H9 (cell line): ENCODE measurements at regions not wholly inside any gene's neighbourhood (a gene's known extent, or its start where the extent isn't known, plus 50 kb on each side); places are given as distances from the start of the nearest gene placed in this dataset.

ENCODE experiments used
- DNase-seq: peaks from one replicate; pipeline ENCODE4 v3.0.0-alpha.2; 2017
- H2AFZ ChIP-seq: one replicate; pipeline ENCODE4 v1.6.1; 2013; ENCODE audit warnings: mild to moderate bottlenecking, low read length, control low read depth, moderate library complexity
- H2AK5ac ChIP-seq: 2 replicates; pipeline ENCODE4 v1.6.1; 2013; ENCODE audit warnings: low read length, control low read depth, mixed read lengths; ENCODE audit not compliant: insufficient read length
- H2BK120ac ChIP-seq: one replicate; pipeline ENCODE4 v1.6.1; 2013; ENCODE audit warnings: low read depth, mild to moderate bottlenecking, low read length, control low read depth, inconsistent platforms; ENCODE audit not compliant: poor library complexity, severe bottlenecking
- H2BK12ac ChIP-seq: 2 replicates; pipeline ENCODE4 v1.6.1; 2013; ENCODE audit warnings: low read length, control low read depth, mixed read lengths, low read depth; ENCODE audit not compliant: insufficient read length
- H2BK15ac ChIP-seq: 2 replicates; pipeline ENCODE4 v1.6.1; 2013; ENCODE audit warnings: low read depth, low read length, control low read depth
- H2BK20ac ChIP-seq: one replicate; pipeline ENCODE4 v1.6.1; 2013; ENCODE audit warnings: low read depth, mild to moderate bottlenecking, low read length, control low read depth, inconsistent platforms; ENCODE audit not compliant: poor library complexity, severe bottlenecking
- H2BK5ac ChIP-seq: 2 replicates; pipeline ENCODE4 v1.6.1; 2013; ENCODE audit warnings: low read length, control low read depth, mixed read lengths; ENCODE audit not compliant: insufficient read length
- H3K14ac ChIP-seq: 2 replicates; pipeline ENCODE4 v1.6.1; 2013; ENCODE audit warnings: low read length, control low read depth; ENCODE audit not compliant: insufficient read depth
- H3K18ac ChIP-seq: 2 replicates; pipeline ENCODE4 v1.6.1; 2013; ENCODE audit warnings: low read depth, mild to moderate bottlenecking, mixed read lengths, low read length, control low read depth; ENCODE audit not compliant: insufficient read length
- H3K23ac ChIP-seq: 2 replicates; pipeline ENCODE4 v1.6.1; 2013; ENCODE audit warnings: low read length, control low read depth, mixed read lengths, low read depth; ENCODE audit not compliant: insufficient read length
- H3K23me2 ChIP-seq: 2 replicates; pipeline ENCODE4 v1.6.1; 2013; ENCODE audit warnings: low read depth, mild to moderate bottlenecking, mixed read lengths, low read length, control low read depth; ENCODE audit not compliant: insufficient read length, poor library complexity, severe bottlenecking
- H3K27ac ChIP-seq: 2 replicates; pipeline ENCODE4 v1.5.1; 2013; ENCODE audit warnings: low read length, control low read depth, mixed read lengths, low read depth; ENCODE audit not compliant: insufficient read length
- H3K27me3 ChIP-seq: 2 replicates; pipeline ENCODE4 v1.6.1; 2013; ENCODE audit warnings: low read length, control low read depth, inconsistent platforms; ENCODE audit not compliant: insufficient read depth
- H3K4ac ChIP-seq: 2 replicates; pipeline ENCODE4 v1.6.1; 2013; ENCODE audit warnings: low read depth, mild to moderate bottlenecking, control low read depth, inconsistent platforms, low read length, moderate library complexity
- H3K4me1 ChIP-seq: 2 replicates; pipeline ENCODE4 v1.6.1; 2013; ENCODE audit warnings: low read length, control low read depth, inconsistent platforms; ENCODE audit not compliant: insufficient read depth
- H3K4me2 ChIP-seq: 2 replicates; pipeline ENCODE4 v1.6.1; 2013; ENCODE audit warnings: low read length, control low read depth, mixed read lengths; ENCODE audit not compliant: insufficient read length, insufficient read depth
- H3K56ac ChIP-seq: 2 replicates; pipeline ENCODE4 v1.6.1; 2013; ENCODE audit warnings: low read depth, mild to moderate bottlenecking, mixed read lengths, low read length, control low read depth; ENCODE audit not compliant: insufficient read length
- H3K79me1 ChIP-seq: 2 replicates; pipeline ENCODE4 v1.6.1; 2013; ENCODE audit warnings: low read depth, mild to moderate bottlenecking, moderate library complexity, low read length, control low read depth, inconsistent platforms; ENCODE audit not compliant: insufficient read depth, poor library complexity, severe bottlenecking
- H3K79me2 ChIP-seq: 2 replicates; pipeline ENCODE4 v1.6.1; 2013; ENCODE audit warnings: low read length, control low read depth, inconsistent platforms; ENCODE audit not compliant: insufficient read depth
- H3K9ac ChIP-seq: 2 replicates; pipeline ENCODE4 v1.6.1; 2013; ENCODE audit warnings: low read length, control low read depth, mixed read lengths; ENCODE audit not compliant: insufficient read length; ENCODE audit errors: extremely low read depth
- H3K9me3 ChIP-seq: one replicate; pipeline ENCODE4 v1.6.1; 2013; ENCODE audit warnings: low read depth, low read length, inconsistent platforms; ENCODE audit not compliant: control insufficient read depth
- H3T11ph ChIP-seq: one replicate; pipeline ENCODE4 v1.6.1; 2013; ENCODE audit warnings: mild to moderate bottlenecking, low read length, control low read depth, inconsistent platforms
- H4K20me1 ChIP-seq: one replicate; pipeline ENCODE4 v1.6.1; 2013; ENCODE audit not compliant: control insufficient read depth, insufficient read length, insufficient read depth
- H4K5ac ChIP-seq: 2 replicates; pipeline ENCODE4 v1.6.1; 2013; ENCODE audit warnings: low read depth, mild to moderate bottlenecking, mixed read lengths, low read length, control low read depth; ENCODE audit not compliant: insufficient read length
- H4K8ac ChIP-seq: replicated peaks from 2 replicates; pipeline ENCODE4 v1.6.1; 2013; ENCODE audit warnings: low read length, control low read depth, mixed read lengths, low read depth; ENCODE audit not compliant: insufficient read length
- H4K91ac ChIP-seq: 2 replicates; pipeline ENCODE4 v1.6.1; 2013; ENCODE audit warnings: low read depth, mild to moderate bottlenecking, moderate library complexity, mixed read lengths, low read length, control low read depth; ENCODE audit not compliant: insufficient read length
- H3K27ac Mint-ChIP-seq, 3 experiments: 2 replicates in 2 of 3; 3 replicates in 1 of 3; pipeline ENCODE4 v1.8.0; 2020 to 2021; ENCODE audit warnings: mixed read lengths in 3 of 3, mild to moderate bottlenecking in 1 of 3, moderate library complexity in 1 of 3
- H3K27me3 Mint-ChIP-seq: 2 replicates; pipeline ENCODE4 v1.8.0; 2021; ENCODE audit warnings: low read depth, mild to moderate bottlenecking, moderate library complexity, mixed read lengths
- H3K36me3 Mint-ChIP-seq, 3 experiments: 2 replicates in 2 of 3; 3 replicates in 1 of 3; pipeline ENCODE4 v1.8.0; 2020 to 2021; ENCODE audit warnings: low read depth in 3 of 3, mixed read lengths in 3 of 3; ENCODE audit not compliant: insufficient read depth in 1 of 3
- H3K4me1 Mint-ChIP-seq, 2 experiments: 2 replicates each; pipeline ENCODE4 v1.8.0; 2020; ENCODE audit warnings: mixed read lengths in 2 of 2
- H3K4me3 Mint-ChIP-seq, 2 experiments: 2 replicates in 1 of 2; 3 replicates in 1 of 2; pipeline ENCODE4 v1.8.0; 2020 to 2021; ENCODE audit warnings: mild to moderate bottlenecking in 2 of 2, mixed read lengths in 2 of 2, moderate library complexity in 1 of 2
- H3K9me3 Mint-ChIP-seq, 2 experiments: 2 replicates in 1 of 2; 3 replicates in 1 of 2; pipeline ENCODE4 v1.8.0; 2020; ENCODE audit warnings: mild to moderate bottlenecking in 2 of 2, mixed read lengths in 2 of 2, moderate library complexity in 1 of 2
- CTCF ChIP-seq: fragments of 200-600 bp; sonication (generic); conservative IDR thresholded peaks from 3 replicates; pipeline ENCODE4 v1.8.0; 2021; ENCODE audit warnings: antibody characterized with exemption, mild to moderate bottlenecking
- WGBS: extraction: QIAGEN DNeasy Blood & Tissue Kit; methylation state at CpG from one replicate; pipeline ENCODE4 v1.1.7; 2013; ENCODE audit warnings: missing lambda C conversion rate, low lambda C conversion rate, mixed read lengths; ENCODE audit not compliant: insufficient read length; ENCODE audit errors: extremely low coverage; 5-methylcytosine and 5-hydroxymethylcytosine counted together

GRCh38 chr3:59464187-59464586, 414.4 kb upstream of the CFAP20DC start:
- Mint-ChIP-seq H3K4me1 (no peaks in the 10 kb centered on the region), H3K4me3 (no peak overlapping the region), H3K27me3 (peaks cover 8% of the 10 kb centered on the region), H3K9me3 (peaks cover 1 to 3% of the 10 kb centered on the region in 2 experiments; a peak in 2 of 5 replicates), H3K36me3 (no peaks in the 10 kb centered on the region), H3K27ac (no peak overlapping the region)
- Histone ChIP-seq H2AK5ac (no peak overlapping the region), H4K5ac (no peak overlapping the region), H3K9me3 (no peaks in the 10 kb centered on the region), H3K27ac (no peak overlapping the region), H3K79me2 (no peaks in the 10 kb centered on the region), H3K79me1 (no peaks in the 10 kb centered on the region), H3K4me2 (no peak overlapping the region), H3K56ac (no peak overlapping the region), H4K20me1 (no peaks in the 10 kb centered on the region), H3K18ac (no peak overlapping the region), H4K8ac (no peak overlapping the region), H3K27me3 (no peaks in the 10 kb centered on the region), H2BK20ac (no peak overlapping the region), H3K14ac (no peak overlapping the region), H2BK12ac (no peak overlapping the region), H3K9ac (no peak overlapping the region), H3T11ph (no peak overlapping the region), H2BK15ac (no peak overlapping the region), H3K23ac (no peak overlapping the region), H2BK5ac (no peak overlapping the region), H3K4me1 (no peaks in the 10 kb centered on the region), H2AFZ (no peak overlapping the region), H2BK120ac (no peak overlapping the region), H3K4ac (no peak overlapping the region), H4K91ac (no peak overlapping the region), H3K23me2 (no peaks in the 10 kb centered on the region)
- WGBS, result no CpG with 5 or more reads among the region's 6 CpGs
- DNase-seq, result no peak
- no peak for TF ChIP-seq CTCF
